ENCODE measurements at regions not wholly inside any gene's neighbourhood (a gene's known extent, or its start where the extent isn't known, plus 50 kb on each side); places are given as distances from the start of the nearest gene placed in this dataset.

GRCh38 chr1:213678348-213678747 is 309.4 kb upstream of the PROX1 start:
- TF ChIP-seq, protein P1, sequence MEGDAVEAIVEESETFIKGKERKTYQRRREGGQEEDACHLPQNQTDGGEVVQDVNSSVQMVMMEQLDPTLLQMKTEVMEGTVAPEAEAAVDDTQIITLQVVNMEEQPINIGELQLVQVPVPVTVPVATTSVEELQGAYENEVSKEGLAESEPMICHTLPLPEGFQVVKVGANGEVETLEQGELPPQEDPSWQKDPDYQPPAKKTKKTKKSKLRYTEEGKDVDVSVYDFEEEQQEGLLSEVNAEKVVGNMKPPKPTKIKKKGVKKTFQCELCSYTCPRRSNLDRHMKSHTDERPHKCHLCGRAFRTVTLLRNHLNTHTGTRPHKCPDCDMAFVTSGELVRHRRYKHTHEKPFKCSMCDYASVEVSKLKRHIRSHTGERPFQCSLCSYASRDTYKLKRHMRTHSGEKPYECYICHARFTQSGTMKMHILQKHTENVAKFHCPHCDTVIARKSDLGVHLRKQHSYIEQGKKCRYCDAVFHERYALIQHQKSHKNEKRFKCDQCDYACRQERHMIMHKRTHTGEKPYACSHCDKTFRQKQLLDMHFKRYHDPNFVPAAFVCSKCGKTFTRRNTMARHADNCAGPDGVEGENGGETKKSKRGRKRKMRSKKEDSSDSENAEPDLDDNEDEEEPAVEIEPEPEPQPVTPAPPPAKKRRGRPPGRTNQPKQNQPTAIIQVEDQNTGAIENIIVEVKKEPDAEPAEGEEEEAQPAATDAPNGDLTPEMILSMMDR (IDR thresholded peaks at IDR 0.05 in 4 of 5, conservative IDR thresholded peaks at IDR 0.05 in 1 of 5), result no peak
- TF ChIP-seq POLR2A (IDR thresholded peaks at IDR 0.05), result no peak
